ENCODE measurements at regions not wholly inside any gene's neighbourhood (a gene's known extent, or its start where the extent isn't known, plus 50 kb on each side); places are given as distances from the start of the nearest gene placed in this dataset.

- DNase-seq, result no peak
Observed at GRCh38 chr9:109953300-109953699, 173.3 kb downstream of the PALM2AKAP2 start.

GRCh38 chr9:109953813-109954497 is 174.0 kb downstream of the PALM2AKAP2 start:
- no peak for DNase-seq

GRCh38 chr9:109956717-109957440 is 176.9 kb downstream of the PALM2AKAP2 start:
- DNase-seq, result no peak

- DNase-seq, result no peak
Observed at GRCh38 chr9:109959679-109960078, 179.7 kb downstream of the PALM2AKAP2 start.

GRCh38 chr9:109961626-109962025 is 181.6 kb downstream of the PALM2AKAP2 start:
- no peak for DNase-seq

- no peak for DNase-seq
Observed at GRCh38 chr9:109962215-109962614, 182.2 kb downstream of the PALM2AKAP2 start.

- no peak for DNase-seq
Observed at GRCh38 chr9:109963079-109963478, 183.1 kb downstream of the PALM2AKAP2 start.

- DNase-seq, result peak; percentile 23
Observed at GRCh38 chr9:109966643-109967368, 186.8 kb downstream of the PALM2AKAP2 start.

- DNase-seq, result no peak
Observed at GRCh38 chr9:109967651-109968642, 187.9 kb downstream of the PALM2AKAP2 start.

- DNase-seq, result no peak
Observed at GRCh38 chr9:109969011-109969410, 189.0 kb downstream of the PALM2AKAP2 start.

- DNase-seq, result no peak
Observed at GRCh38 chr9:109969573-109970237, 189.7 kb downstream of the PALM2AKAP2 start.

GRCh38 chr9:109971226-109971625 is 191.2 kb downstream of the PALM2AKAP2 start:
- DNase-seq, result no peak

- peak; percentile 53 for DNase-seq
Observed at GRCh38 chr9:109972026-109972882, 192.3 kb downstream of the PALM2AKAP2 start.

- DNase-seq, result no peak
Observed at GRCh38 chr9:109973336-109973735, 193.3 kb downstream of the PALM2AKAP2 start.

- DNase-seq, result peak; percentile 63
Observed at GRCh38 chr9:109974143-109974917, 194.3 kb downstream of the PALM2AKAP2 start.

- no peak for DNase-seq
Observed at GRCh38 chr9:109974918-109975276, 194.9 kb downstream of the PALM2AKAP2 start.

- DNase-seq, result no peak
Observed at GRCh38 chr9:109975574-109976295, 195.7 kb downstream of the PALM2AKAP2 start.

GRCh38 chr9:109976303-109976702 is 196.3 kb downstream of the PALM2AKAP2 start:
- DNase-seq, result no peak

GRCh38 chr9:109977521-109977920 is 197.5 kb downstream of the PALM2AKAP2 start:
- DNase-seq, result no peak
